Right lobe of liver (tissue), 6 donors: ENCODE measurements at regions not wholly inside any gene's neighbourhood (a gene's known extent, or its start where the extent isn't known, plus 50 kb on each side); places are given as distances from the start of the nearest gene placed in this dataset.

Experiments used
- ATAC-seq, 4 donors: fragments of 200-7000 bp; cut with Tn5 transposase; one replicate each; pipeline ENCODE4 v1.9.1; 2020; ENCODE audit warnings: mild to moderate bottlenecking in 4 of 4, moderate library complexity in 4 of 4
- DNase-seq, 3 donors: peaks; one replicate each; pipeline ENCODE4 v3.0.0-alpha.2; 2020
- H3K27ac ChIP-seq, 3 donors: fragments of 200-600 bp; one replicate each; pipeline ENCODE4 v1.8.0; 2022
- H3K27me3 ChIP-seq, 2 donors: fragments of 200-600 bp; one replicate each; pipeline ENCODE4 v1.8.0; 2022
- H3K36me3 ChIP-seq, 4 donors: fragments of 200-600 bp; sonication (generic) in 1 of 4; one replicate each; pipeline versions ENCODE4 v1.5.1 to v1.8.0; 2017 to 2022; ENCODE audit warnings: control low read depth in 1 of 4
- H3K4me1 ChIP-seq, 4 donors: fragments of 200-600 bp; sonication (generic) in 1 of 4; one replicate each; pipeline versions ENCODE4 v1.5.1 to v1.8.0; 2017 to 2022; ENCODE audit warnings: control low read depth in 1 of 4
- H3K4me3 ChIP-seq, 3 donors: fragments of 200-600 bp; one replicate each; pipeline ENCODE4 v1.8.0; 2022
- H3K9me3 ChIP-seq, 4 donors: fragments of 200-600 bp; sonication (generic) in 1 of 4; one replicate each; pipeline versions ENCODE4 v1.5.1 to v1.8.0; 2017 to 2022; ENCODE audit warnings: control low read depth in 1 of 4
- CTCF ChIP-seq, 4 donors: fragments of 200-600 bp in 3 of 4; fragments of 450-650 bp in 1 of 4; IDR thresholded peaks; one replicate each; pipeline versions ENCODE4 v1.5.1 to v1.8.0; 2016 to 2022; ENCODE audit warnings: antibody characterized with exemption in 4 of 4, mild to moderate bottlenecking in 2 of 4
- POLR2A ChIP-seq: fragments of 450-650 bp; IDR thresholded peaks from one replicate; pipeline ENCODE4 v1.6.1; 2017; ENCODE audit warnings: antibody characterized with exemption, mild to moderate bottlenecking
- WGBS: methylation state at CpG from one replicate; pipeline ENCODE4 v1.1.6; 2018; ENCODE audit warnings: low coverage, low lambda C conversion rate; ENCODE audit not compliant: insufficient coverage; ENCODE audit errors: missing lambda C conversion rate; 5-methylcytosine and 5-hydroxymethylcytosine counted together
- intact Hi-C, 2 donors: fragments of 100-400 bp; cut with DNase I; formaldehyde crosslinking; loops; one replicate each; pipeline versions ENCODE4 v1.11.2 to v1.14.1; 2022
- donor health status: DM: no; HTN: yes; CAD: no.
- donor health status: DM: no; HTN: no; CAD: no.
- donor health status: DM: no; HTN: no; CAD: no.
- donor health status: DM: no; HTN: yes; CAD: no.
- donor health status: DM: no; HTN: yes; CAD: no.

- WGBS = 39% methylated on average over 4 of the region's 4 CpGs
Observed at GRCh38 chr2:237256887-237257286, 157.1 kb downstream of the COL6A3 start.

DNA sequence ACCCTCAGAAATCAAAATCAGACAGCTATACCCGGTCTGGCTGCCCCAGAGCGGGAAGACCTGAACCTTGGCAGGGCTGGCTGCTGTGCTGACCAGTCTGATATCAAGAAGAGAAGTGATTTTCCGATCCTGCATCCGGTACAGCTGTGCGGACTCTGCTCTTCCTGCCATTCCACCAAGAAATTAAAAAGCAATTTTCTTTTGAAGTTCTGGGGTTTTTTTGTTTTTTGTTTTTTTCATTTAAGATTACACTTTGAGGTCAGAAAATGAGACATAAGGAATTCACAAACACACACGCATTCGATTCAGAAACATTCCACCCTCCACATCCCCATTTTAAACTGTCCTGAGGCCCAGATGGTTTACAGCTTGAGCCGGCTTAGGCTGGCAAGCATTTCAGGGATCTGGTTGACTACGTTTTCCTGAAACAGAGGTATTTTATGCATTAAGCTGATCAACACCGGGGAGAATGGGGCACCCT lies 156.5 kb downstream of the COL6A3 start:
- TF ChIP-seq CTCF (IDR thresholded peaks at IDR 0.05) = no peak
- no peak for TF ChIP-seq POLR2A
- H3K4me1 ChIP-seq = no peaks in the 10 kb centered on the region
- H3K4me3 ChIP-seq = no peak overlapping the region
- H3K36me3 ChIP-seq = no peaks in the 10 kb centered on the region
- peak in 2 of 4 donors; percentile 24 to 60 for ATAC-seq
- no peaks in the 10 kb centered on the region for H3K9me3 ChIP-seq
- no peaks in the 10 kb centered on the region for H3K27me3 ChIP-seq
- WGBS = 45% methylated on average over 10 of the region's 10 CpGs
- intact Hi-C loops = no loop called here
- DNase-seq = no peak
- H3K27ac ChIP-seq = peak overlapping the region in 1 of 3 donors; percentile 10

More at GRCh38 chr2:237256887-237257286, 157.1 kb downstream of the COL6A3 start:
- intact Hi-C loops = no loop called here
- no peaks in the 10 kb centered on the region for H3K4me1 ChIP-seq
- no peaks in the 10 kb centered on the region for H3K27me3 ChIP-seq
- H3K4me3 ChIP-seq = no peak overlapping the region
- DNase-seq (no peak), ATAC-seq (no peak)
- H3K9me3 ChIP-seq = no peaks in the 10 kb centered on the region
- TF ChIP-seq CTCF (IDR thresholded peaks at IDR 0.05) (no peak), POLR2A (no peak)
- H3K36me3 ChIP-seq = no peaks in the 10 kb centered on the region
- no peak overlapping the region for H3K27ac ChIP-seq

GRCh38 chr2:237258116-237258515 lies 155.8 kb downstream of the COL6A3 start:
- 33% methylated on average over 7 of the region's 7 CpGs for WGBS
- peak overlapping the region in 1 of 3 donors; percentile 10 for H3K27ac ChIP-seq

GRCh38 chr2:237258615-237259014 lies 155.3 kb downstream of the COL6A3 start:
- no peak for DNase-seq
- H3K27ac ChIP-seq = no peak overlapping the region

More at GRCh38 chr2:237258116-237258515, 155.8 kb downstream of the COL6A3 start:
- no peaks in the 10 kb centered on the region for H3K27me3 ChIP-seq
- no peak for DNase-seq
- ATAC-seq = no peak
- H3K4me1 ChIP-seq = no peaks in the 10 kb centered on the region
- no peak overlapping the region for H3K4me3 ChIP-seq
- TF ChIP-seq POLR2A (no peak), CTCF (IDR thresholded peaks at IDR 0.05) (no peak)
- intact Hi-C loops = no loop called here
- H3K36me3 ChIP-seq = no peaks in the 10 kb centered on the region
- H3K9me3 ChIP-seq = no peaks in the 10 kb centered on the region

More at GRCh38 chr2:237258615-237259014, 155.3 kb downstream of the COL6A3 start:
- H3K27me3 ChIP-seq = no peaks in the 10 kb centered on the region
- intact Hi-C loops = no loop called here
- ATAC-seq = no peak
- no peaks in the 10 kb centered on the region for H3K4me1 ChIP-seq
- WGBS = 56% methylated on average over 4 of the region's 4 CpGs
- no peak for TF ChIP-seq POLR2A
- no peak for TF ChIP-seq CTCF (IDR thresholded peaks at IDR 0.05)
- H3K36me3 ChIP-seq = no peaks in the 10 kb centered on the region
- H3K9me3 ChIP-seq = no peaks in the 10 kb centered on the region
- no peak overlapping the region for H3K4me3 ChIP-seq
